Progenitor cell of endocrine pancreas (in vitro differentiated cells): ENCODE measurements at regions not wholly inside any gene's neighbourhood (a gene's known extent, or its start where the extent isn't known, plus 50 kb on each side); places are given as distances from the start of the nearest gene placed in this dataset.

ENCODE experiments used
- DNase-seq: peaks from one replicate; pipeline ENCODE4 v3.0.0; 2021; ENCODE audit warnings: low spot score; ENCODE audit not compliant: unreplicated experiment
- H3K27ac Mint-ChIP-seq: 2 replicates; pipeline ENCODE4 v1.8.0; 2021; ENCODE audit warnings: mild to moderate bottlenecking, moderate library complexity, mixed read lengths
- H3K27me3 Mint-ChIP-seq: 2 replicates; pipeline ENCODE4 v1.8.0; 2021; ENCODE audit warnings: mixed read lengths
- H3K36me3 Mint-ChIP-seq: 2 replicates; pipeline ENCODE4 v1.8.0; 2022; ENCODE audit warnings: mixed read lengths; ENCODE audit not compliant: insufficient read depth
- H3K4me1 Mint-ChIP-seq: 2 replicates; pipeline ENCODE4 v1.8.0; 2021; ENCODE audit warnings: low read depth, mixed read lengths
- H3K4me3 Mint-ChIP-seq: 2 replicates; pipeline ENCODE4 v1.8.0; 2021; ENCODE audit warnings: low read depth, mild to moderate bottlenecking, moderate library complexity, mixed read lengths
- H3K9me3 Mint-ChIP-seq: 2 replicates; pipeline ENCODE4 v1.8.0; 2021; ENCODE audit warnings: low read depth, mixed read lengths
- TF ChIP-seq, protein P1 (sequence below): fragments of 200-600 bp; sonication (generic); IDR thresholded peaks from one replicate; pipeline ENCODE4 v1.5.0; 2021; ENCODE audit warnings: antibody characterized with exemption, mild to moderate bottlenecking; ENCODE audit not compliant: unreplicated experiment

- Mint-ChIP-seq H3K4me3 (no peak overlapping the region), H3K36me3 (no peaks in the 10 kb centered on the region), H3K27me3 (no peaks in the 10 kb centered on the region), H3K27ac (no peak overlapping the region), H3K4me1 (peaks cover 11% of the 10 kb centered on the region), H3K9me3 (no peaks in the 10 kb centered on the region)
- TF ChIP-seq, protein P1, sequence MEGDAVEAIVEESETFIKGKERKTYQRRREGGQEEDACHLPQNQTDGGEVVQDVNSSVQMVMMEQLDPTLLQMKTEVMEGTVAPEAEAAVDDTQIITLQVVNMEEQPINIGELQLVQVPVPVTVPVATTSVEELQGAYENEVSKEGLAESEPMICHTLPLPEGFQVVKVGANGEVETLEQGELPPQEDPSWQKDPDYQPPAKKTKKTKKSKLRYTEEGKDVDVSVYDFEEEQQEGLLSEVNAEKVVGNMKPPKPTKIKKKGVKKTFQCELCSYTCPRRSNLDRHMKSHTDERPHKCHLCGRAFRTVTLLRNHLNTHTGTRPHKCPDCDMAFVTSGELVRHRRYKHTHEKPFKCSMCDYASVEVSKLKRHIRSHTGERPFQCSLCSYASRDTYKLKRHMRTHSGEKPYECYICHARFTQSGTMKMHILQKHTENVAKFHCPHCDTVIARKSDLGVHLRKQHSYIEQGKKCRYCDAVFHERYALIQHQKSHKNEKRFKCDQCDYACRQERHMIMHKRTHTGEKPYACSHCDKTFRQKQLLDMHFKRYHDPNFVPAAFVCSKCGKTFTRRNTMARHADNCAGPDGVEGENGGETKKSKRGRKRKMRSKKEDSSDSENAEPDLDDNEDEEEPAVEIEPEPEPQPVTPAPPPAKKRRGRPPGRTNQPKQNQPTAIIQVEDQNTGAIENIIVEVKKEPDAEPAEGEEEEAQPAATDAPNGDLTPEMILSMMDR: no peak
- no peak for DNase-seq
Measured at GRCh38 chr10:35813219-35813618, 171.1 kb upstream of the FZD8 start.

DNA sequence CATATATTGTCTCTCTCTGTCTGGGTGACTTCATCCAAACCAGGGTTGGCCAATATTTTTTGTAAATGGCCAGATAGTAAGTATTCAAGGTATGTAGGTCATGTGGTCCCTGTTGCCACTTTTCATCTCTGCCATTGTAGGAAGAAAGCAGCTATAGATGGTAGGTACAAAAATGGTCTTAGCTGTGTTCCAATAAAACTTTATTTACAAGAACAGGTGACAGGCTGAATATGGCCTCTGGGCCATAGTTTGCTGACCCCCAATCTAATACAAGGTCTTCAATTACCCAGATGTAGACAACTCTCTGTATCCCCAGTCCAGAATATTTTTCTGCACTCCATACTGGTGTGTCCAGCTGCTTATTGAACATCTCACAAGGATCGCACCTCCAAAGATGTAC lies 166.2 kb upstream of the FZD8 start:
- Mint-ChIP-seq H3K27me3 (no peaks in the 10 kb centered on the region), H3K4me1 (peaks cover 5% of the 10 kb centered on the region), H3K36me3 (no peaks in the 10 kb centered on the region), H3K27ac (no peak overlapping the region), H3K4me3 (no peak overlapping the region), H3K9me3 (no peaks in the 10 kb centered on the region)
- TF ChIP-seq, protein P1: no peak
- DNase-seq: no peak

- Mint-ChIP-seq H3K27me3 (no peaks in the 10 kb centered on the region), H3K4me1 (peaks cover 5% of the 10 kb centered on the region)
- TF ChIP-seq, protein P1: no peak
Measured at GRCh38 chr10:35803046-35803445, 160.9 kb upstream of the FZD8 start.

GRCh38 chr10:35797187-35797586 lies 155.1 kb upstream of the FZD8 start:
- no peak for DNase-seq
- H3K4me1 Mint-ChIP-seq: peaks cover 3% of the 10 kb centered on the region

More at GRCh38 chr10:35803046-35803445, 160.9 kb upstream of the FZD8 start:
- H3K36me3 Mint-ChIP-seq: no peaks in the 10 kb centered on the region
- no peak overlapping the region for H3K27ac Mint-ChIP-seq
- DNase-seq: no peak
- H3K4me3 Mint-ChIP-seq: no peak overlapping the region
- H3K9me3 Mint-ChIP-seq: peaks cover 7% of the 10 kb centered on the region

GRCh38 chr10:35795131-35795824 lies 153.2 kb upstream of the FZD8 start:
- Mint-ChIP-seq H3K9me3 (no peaks in the 10 kb centered on the region), H3K4me3 (no peak overlapping the region), H3K27me3 (no peaks in the 10 kb centered on the region), H3K4me1 (peaks cover 16% of the 10 kb centered on the region), H3K36me3 (no peaks in the 10 kb centered on the region), H3K27ac (no peak overlapping the region)
- no peak for DNase-seq
- TF ChIP-seq, protein P1: no peak

More at GRCh38 chr10:35797187-35797586, 155.1 kb upstream of the FZD8 start:
- TF ChIP-seq, protein P1: no peak
- Mint-ChIP-seq H3K27ac (no peak overlapping the region), H3K9me3 (peaks cover 2% of the 10 kb centered on the region), H3K4me3 (no peak overlapping the region), H3K27me3 (no peaks in the 10 kb centered on the region), H3K36me3 (no peaks in the 10 kb centered on the region)
